SKM-1 (cell line): ENCODE measurements at regions not wholly inside any gene's neighbourhood (a gene's known extent, or its start where the extent isn't known, plus 50 kb on each side); places are given as distances from the start of the nearest gene placed in this dataset.

Experiments
- DNase-seq: peaks from one replicate; lab custom pipeline; 2025; ENCODE audit not compliant: unreplicated experiment; lab: John Stamatoyannopoulos, UW

DNA sequence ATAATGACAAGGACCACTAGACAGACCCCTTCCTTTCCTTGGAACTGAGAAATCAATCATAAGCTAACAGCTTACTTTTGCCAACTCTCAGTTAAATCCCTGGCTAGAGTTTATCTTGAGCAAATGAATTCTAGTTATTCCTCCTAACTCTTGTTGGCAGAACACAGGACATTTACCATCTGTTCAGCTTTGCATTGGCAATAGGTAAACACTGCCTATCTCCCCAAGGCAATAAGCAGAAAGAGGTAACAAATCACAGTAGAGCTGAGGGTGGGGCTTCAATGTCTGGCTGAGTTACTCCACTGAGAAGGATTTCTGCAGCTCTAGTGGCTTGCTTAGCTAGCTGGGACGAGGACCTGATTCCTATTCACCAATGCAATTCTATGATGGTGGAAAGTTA is 503.3 kb upstream of the GRIA1 start:
- no peak for DNase-seq

DNA sequence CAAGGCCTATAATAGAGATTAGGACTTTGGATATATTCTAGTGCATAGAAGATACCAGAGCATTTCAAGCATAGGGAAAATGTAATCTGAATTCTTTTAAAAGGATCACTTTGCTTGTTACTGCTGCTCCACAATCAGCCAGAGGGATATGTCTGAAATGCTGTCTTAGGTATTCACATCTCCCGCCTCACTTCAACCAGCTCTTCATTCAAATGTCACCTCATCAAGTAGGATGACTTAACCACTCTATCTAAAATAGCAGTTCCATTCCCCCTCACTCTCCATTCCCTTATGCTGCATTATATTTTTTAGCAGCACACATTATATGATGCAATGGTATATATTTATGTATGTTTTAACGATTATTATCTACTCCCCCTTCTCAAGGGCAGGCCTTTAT is 500.3 kb upstream of the GRIA1 start:
- no peak for DNase-seq

DNA sequence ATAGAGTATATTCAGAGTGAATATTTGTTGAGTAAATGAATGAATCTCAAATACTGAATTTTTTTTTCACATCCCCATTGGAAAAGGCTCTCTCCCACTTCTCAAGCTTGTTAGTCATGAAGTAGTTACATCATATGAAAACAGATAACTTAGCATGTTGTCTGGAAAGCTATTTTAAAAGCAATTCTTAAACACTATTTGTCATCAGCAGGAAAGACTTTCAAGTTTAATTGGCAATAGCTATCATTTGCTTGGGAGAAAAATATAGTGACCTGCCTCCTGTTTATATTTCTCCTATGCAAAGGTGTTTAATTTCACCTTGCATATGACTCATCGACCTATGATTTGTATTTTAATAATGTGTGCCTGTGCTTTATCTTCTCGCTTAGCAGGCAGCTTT is 499.8 kb upstream of the GRIA1 start:
- DNase-seq = no peak

DNA sequence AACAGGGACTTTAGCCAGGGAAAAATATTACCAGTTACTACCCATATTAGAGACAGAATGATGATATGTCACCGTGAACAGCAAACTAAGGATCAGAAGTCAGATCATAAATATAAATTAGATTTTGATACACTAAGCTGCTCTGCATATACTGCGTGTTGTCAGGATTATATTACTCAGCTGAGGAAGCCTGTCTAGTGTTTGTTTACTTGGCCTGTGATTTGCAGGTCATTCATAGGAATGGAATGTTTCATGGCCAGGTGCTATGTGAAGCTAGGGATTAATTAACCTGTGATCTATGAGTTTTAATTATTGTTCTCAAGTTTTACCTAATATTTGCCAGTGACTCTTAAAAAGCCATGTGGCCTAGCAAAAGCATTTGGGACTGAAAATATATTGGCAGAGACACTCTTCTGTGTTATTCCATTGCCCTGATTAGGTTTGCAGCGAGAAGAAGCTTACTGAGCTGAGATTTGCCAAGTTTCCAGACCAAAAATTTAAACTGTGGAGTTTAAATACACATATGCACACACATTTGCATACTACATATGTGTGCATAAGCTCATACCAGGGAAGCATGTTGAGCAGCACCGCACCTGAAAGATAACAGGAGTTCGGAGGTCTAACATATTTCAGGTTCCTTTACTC is 496.3 kb upstream of the GRIA1 start:
- DNase-seq = no peak

DNA sequence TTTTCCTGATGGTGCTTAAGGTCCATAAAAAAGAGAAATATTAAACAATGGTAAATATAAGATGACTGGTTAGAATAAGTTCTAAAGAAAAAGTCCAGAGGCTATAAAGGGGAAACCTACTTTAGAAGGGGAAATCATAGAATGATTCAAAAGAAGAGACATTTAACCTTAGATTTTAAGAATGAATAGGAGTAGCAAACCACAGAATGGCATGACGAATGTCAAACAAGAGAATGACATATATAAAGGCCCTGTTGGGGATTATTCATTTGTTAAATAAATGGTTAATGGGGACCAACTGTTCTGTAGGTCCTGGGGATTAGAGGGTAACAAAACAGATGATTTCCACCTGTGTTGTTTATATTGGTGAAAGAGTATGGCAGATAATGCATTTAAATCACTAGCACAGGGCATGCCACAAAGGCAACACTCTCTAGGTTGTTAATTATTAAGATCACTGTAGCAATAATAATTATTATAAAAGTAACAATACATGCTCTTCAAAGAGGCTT is 495.2 kb upstream of the GRIA1 start:
- no peak for DNase-seq

DNA sequence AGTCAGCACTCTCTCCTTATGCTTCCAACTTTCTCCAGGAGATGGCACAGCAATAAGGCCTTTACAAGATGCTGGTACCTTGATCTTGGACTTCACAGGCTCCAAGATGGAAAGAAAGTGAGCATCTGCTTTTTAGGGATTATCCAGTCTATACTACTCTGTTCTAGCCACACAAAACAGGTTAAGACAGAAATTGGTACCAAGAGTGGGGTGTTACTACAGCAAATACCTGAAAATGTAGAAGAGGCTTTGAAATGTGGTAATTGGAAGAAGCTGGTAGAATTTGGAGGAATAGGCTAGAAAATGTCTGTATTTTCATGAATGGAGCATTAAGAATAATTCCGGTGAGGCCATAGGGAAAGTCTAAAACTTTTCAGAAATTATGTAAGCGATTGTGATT is 484.8 kb upstream of the GRIA1 start:
- no peak for DNase-seq

DNA sequence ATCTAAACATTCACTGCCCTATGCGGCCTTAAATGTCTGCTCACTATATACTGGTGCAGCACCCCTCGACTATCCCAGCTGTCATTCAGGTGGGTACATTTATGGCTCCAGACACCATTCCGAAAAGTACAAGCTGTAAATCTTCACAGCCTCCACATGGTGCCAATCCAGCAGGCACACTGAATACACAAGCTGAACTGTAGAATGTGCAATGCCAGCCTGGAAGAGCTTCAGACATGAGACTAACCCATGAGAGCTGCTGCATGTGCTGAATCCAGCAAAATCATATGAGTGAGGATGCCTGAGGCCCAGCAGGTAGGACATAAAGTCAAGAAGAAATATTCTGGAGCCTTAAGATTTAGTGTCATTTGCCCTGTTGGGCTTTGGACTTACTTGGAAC is 483.8 kb upstream of the GRIA1 start:
- DNase-seq = no peak

DNA sequence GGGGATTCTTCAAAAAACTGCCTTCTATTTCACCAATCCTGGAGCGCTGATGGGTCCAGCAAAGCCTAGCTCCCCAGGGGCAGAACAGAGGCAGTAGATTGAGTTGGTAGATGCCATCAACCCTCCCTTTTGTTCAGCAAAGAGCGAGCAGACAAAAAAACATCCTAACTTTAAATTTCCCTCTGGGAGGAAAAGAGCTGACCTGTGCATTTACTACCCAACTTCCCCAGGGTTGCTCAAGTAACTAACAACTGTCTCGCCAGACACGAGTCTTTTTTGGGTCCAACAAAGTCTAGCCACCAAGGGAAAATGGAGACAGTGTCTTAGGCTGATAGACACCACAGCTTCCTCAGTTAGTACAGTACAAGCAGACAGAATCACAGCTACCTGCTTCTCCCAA is 476.3 kb upstream of the GRIA1 start:
- no peak for DNase-seq

DNA sequence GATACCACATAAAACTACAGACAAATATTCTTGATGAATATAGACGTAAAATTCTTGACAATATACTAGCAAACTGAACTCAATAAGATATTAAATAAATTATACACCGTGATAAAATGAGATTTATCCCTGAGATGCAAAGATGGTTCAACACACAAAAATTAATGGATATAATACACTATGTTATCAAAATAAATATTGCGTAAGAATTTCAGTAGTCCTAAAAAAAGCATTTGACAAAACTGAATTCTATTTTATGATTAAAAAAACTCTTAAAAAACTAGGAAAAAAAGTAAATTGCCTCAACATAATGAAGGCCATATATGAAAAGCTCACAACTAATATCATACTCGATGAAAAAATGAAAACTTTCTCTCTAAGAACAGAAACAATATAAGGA is 472.3 kb upstream of the GRIA1 start:
- no peak for DNase-seq

DNA sequence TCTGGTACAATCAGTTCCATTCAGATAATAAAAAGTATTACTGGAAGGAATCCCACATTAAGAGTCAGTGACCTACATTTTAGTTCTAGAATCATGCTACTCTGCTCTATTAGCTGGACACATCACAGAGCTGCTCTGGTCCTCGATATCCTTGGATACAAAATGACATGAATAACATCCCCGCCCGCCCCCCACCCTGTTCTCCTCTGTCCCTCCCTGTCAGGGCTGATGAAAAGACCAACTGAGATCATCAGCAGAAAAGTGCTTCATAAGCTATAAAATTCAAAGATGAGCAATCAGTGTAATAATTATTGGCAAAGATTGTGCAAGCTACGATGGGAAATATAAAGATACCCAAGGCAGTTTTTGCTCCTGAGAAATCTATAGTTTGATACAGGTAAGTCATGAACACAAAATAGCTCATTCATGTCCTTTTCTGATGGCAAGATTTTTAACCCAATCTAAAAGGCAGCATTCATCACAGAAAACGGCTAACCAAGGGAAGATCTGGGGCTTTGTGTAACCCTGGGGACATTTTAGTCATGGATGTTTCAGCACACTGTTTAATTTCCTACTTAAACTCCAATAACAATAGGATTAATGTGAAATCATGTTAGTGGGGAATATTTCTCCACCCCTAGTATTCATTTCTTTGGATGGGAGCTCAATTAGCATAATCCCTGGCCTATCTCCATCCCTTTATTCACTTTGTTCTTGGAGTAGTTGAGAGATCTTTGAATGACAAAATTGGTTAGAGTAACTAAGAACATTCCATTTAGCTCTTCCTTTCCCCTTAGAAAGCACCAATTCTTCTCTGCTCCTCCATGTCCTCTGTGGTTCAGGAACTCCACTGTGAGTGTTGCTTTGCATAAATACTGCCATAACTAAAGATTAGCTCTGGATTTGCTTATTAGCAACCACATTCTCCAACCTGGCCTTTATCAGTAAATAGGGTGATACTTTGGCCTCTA is 459.4 kb upstream of the GRIA1 start:
- DNase-seq = no peak

DNA sequence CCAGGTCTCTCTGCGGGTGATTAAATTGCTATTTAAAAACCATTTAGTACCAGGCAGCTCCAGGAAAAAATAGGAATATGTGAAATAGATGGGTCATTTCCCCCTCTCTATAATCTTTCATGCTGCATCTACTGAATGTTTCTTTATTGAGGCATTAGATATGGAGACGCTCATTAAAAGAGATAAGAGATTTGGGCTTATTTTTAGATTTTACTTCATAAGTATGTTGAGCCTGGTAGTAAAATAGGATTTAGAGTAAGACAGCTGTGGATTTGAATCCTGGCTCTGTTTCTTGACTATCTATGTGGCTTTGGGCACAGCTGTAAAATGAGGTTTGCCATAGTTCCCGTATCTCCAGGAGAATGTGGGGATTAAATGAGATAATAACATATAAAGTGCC is 451.0 kb upstream of the GRIA1 start:
- DNase-seq = no peak

DNA sequence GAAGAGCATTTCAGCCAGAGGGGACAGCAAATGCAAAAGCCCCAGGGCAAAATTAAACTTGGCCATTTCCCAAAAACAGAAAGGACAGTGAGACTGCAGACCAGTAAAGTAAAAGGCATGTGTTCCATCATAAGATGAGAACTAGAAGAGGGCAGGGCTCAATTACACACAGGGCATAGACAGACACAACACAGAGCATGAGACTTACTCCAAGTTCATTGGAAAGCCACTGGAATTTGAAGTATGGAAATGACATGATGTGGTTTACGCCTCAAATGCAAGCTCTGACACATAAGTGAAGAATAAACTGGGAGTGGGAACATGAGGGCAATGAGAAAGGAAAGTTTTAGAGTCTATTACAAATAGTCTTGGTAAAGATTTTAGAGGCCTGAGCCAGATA is 446.6 kb upstream of the GRIA1 start:
- DNase-seq = no peak

DNA sequence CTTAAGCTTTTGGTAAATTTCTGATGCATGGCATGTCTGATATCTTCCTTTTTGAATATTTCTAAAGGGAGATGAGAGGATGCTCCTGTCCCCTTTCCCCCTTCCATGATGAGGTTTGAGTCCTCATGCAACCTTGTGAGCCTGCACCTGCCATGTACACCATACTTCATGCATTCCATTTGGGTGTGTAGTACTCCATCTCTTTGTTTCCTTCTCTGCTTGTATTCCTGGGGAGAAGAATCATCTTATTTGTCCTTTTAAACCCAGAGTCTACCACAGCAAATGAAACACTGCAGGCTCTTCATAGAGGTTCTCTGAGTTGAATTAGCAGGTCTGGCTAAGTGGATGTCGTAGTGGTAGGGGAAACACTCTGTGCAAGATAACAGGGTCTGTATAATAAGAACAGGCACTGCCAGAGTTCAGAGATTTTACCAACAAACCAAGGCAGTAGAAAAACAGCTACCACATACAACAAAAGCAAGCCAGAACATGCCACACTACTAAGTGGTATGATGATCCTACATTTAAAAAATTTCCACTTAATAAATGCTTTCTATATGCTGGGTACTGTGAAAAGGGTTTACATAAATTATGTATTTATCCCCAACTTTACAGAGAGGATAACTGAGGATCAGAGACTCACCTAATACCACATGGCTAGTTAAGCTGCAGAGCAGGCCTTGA is 439.8 kb upstream of the GRIA1 start:
- DNase-seq = no peak

DNA sequence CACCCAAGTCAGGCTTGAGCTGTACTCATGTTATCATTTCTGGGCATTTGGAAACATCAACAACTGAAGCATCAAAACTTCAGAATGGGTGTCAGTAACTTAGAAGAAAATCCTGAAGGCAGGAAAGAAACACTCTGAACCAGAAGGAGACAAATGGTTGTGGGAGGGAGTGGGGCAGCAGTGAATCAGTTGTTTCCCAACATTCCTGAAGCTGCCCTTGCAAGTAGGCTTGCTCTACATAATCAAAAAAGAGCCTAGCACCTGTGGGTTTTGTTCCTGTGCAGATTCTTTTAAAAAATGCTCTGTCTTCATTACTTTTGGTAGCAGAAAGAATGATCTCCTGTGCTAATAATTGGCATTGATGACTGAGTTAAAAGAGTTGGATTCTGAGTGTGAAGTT is 424.2 kb upstream of the GRIA1 start:
- DNase-seq = no peak

DNA sequence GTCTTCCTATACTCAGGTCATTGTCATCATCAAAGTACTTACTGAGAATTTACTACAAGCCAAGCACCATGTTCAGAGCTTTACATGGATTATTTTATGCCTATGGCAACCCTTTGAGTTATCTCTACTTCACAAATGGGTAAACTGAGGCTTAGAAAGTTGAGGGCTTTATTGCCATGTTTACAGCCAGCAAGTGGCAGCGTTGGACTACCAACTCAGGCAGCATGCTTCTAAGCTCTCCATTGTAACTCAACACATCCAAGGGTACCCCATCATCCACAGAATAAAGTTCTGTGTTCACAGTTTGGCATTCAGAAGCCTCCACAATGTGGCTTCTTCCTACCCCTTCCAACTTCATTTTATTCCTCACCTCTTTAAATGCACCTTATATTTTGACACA is 422.6 kb upstream of the GRIA1 start:
- DNase-seq = no peak

DNA sequence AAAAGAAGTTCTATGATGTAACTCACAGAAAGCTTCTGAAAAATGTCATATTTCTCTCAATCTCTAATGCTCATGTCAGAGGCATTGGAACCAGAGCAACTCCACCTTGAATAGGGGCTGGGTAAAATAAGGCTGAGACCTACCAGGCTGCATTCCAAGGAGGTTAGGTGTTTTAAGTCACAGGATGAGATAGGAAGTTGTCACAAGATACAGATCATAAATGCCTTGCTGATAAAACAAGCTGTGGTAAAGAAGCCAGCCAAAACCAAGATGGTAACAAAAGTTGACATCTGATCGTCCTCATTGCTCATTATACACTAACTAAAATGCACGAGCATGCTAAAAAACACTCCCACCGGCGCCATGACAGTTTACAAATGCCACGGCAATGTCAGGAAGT is 411.1 kb upstream of the GRIA1 start:
- DNase-seq = no peak

DNA sequence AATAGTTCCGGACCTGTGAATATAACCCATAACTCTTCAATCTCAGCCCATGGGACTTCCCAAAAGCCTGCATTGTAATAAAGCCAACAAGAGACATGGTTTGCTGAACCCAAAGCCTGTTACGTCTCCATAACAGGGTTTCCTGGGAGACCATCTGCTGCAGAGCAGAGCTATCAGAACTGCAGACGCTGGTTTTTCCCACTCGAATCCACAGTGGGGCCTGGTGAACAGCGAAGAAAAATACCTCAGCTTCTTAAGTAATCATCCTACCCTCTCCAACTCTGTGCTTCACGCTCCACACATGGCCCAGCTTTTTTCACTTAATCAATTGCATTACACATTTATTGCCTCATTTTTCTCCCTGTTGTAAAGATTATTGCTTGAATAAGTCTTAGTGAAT is 409.5 kb upstream of the GRIA1 start:
- DNase-seq = no peak

DNA sequence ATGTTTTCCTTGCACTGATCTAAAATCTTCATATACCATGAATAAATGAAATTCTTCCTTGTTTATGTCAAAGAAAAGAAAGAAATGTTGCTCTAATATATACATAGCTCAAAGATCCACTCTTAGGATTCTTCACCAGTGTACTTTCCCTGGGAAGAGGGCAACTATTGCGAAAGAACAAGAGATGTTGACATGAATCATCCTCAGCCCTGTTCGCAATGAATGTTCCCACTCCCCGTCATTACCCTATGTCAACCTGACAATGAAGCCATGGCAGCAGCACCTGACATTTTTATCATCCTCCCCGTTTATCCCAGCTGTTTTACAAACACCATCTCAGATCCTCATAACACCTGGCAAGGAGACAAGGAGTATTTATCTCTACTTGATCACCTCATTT is 409.1 kb upstream of the GRIA1 start:
- DNase-seq = no peak

DNA sequence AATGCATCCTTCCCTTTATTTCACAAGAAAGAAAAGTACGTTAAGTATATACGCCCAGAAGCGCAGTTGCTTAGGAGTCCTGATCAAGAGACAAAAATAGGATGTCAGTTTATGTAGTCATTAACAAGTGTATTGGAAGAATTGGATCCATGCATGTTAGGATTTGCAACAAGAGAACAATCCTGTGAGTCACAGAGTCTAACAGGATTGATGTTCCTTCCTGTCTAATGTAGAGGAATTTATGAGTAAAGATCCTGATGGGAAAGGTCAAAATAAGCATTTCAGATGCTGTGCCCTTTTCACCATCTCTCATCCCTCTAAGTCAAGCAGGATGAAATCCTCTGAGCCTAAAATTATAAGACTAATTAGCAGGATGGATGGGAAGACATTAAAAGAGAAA is 406.0 kb upstream of the GRIA1 start:
- DNase-seq = no peak

DNA sequence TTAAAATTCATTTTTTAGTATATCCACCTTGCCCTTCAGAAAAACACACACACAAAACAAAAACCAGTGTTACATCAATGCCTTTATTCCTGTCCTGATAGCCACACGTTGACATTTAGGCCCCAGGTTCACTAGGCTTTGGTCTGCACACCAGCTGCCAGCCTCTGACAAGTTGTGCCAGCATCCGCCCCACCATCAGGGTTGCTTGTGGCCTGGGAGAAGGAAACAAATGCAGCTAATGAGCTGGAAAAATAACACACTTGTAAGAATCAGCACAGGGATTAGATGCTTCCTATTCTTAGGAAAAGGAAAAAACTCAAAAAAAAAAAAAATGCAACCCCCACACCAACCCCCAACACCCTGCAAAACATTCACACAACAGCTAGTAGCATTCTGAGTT is 404.0 kb upstream of the GRIA1 start:
- DNase-seq = no peak

DNA sequence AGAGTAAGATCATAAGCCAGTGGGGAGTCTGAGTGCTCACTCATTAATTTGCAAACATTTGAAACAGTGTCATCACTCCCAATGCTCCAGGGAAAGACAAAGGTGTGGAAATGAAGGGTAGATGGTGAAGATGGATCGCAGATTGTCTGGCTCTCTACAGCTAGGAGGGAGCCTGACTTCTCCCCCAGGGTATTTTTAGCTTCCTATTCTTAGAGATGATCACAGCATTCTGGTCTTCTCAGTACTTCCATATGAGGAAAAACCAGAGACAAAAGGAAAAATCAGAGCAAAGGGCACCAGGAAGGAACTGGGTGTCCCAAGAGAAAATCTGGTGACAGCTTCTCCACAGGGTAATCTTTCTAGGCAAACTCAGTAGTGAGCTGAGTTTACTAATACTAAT is 401.9 kb upstream of the GRIA1 start:
- no peak for DNase-seq

DNA sequence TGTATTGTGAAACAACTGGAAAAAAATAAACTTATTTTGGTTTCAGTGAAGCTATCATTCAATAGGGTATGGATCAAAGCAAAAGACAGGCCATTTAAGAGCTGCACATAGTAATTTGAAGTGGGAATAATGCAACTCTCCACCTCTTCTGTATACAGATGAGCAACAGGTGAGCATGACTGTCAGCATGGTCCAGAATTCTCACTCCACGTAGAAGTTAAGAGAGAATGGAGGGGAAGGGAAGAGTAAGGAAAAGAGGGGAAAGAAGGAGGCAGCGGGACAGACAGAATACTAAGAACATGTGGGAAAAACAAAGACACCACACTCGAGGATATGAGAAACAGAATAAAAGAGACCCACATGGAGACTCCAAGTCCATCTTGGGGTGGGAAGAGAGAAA is 396.1 kb upstream of the GRIA1 start:
- no peak for DNase-seq
